Immature natural killer cell (primary cell): ENCODE measurements at regions not wholly inside any gene's neighbourhood (a gene's known extent, or its start where the extent isn't known, plus 50 kb on each side); places are given as distances from the start of the nearest gene placed in this dataset.
A peak's percentile ranks its signal among the peaks of the same experiment; 100 is the strongest.
"Not testable (repeated sequence)": the region's sequence is repeated elsewhere in the genome, so short reads cannot be mapped to it uniquely, and the experiment has no call there.

Experiments used
- DNase-seq, 3 donors: peaks; one replicate each; pipeline ENCODE4 v3.0.0; 2022; ENCODE audit warnings: mixed read lengths in 1 of 3
- H3K27ac Mint-ChIP-seq, 6 donors: one replicate each; pipeline ENCODE4 v1.8.0; 2020; ENCODE audit warnings: mixed read lengths in 6 of 6, mild to moderate bottlenecking in 5 of 6, inconsistent platforms in 4 of 6, moderate library complexity in 3 of 6
- H3K27me3 Mint-ChIP-seq, 3 donors: one replicate each; pipeline ENCODE4 v1.8.0; 2020 to 2021; ENCODE audit warnings: low read depth in 3 of 3, mild to moderate bottlenecking in 3 of 3, mixed read lengths in 3 of 3, moderate library complexity in 3 of 3, inconsistent platforms in 1 of 3
- H3K36me3 Mint-ChIP-seq, 3 donors: one replicate each; pipeline ENCODE4 v1.8.0; 2020; ENCODE audit warnings: mixed read lengths in 3 of 3, inconsistent platforms in 2 of 3, mild to moderate bottlenecking in 2 of 3
- H3K4me1 Mint-ChIP-seq, 2 donors: one replicate each; pipeline ENCODE4 v1.8.0; 2020; ENCODE audit warnings: inconsistent platforms in 2 of 2, mild to moderate bottlenecking in 2 of 2, mixed read lengths in 2 of 2, moderate library complexity in 1 of 2
- H3K4me3 Mint-ChIP-seq, 5 donors: one replicate each; pipeline ENCODE4 v1.8.0; 2020; ENCODE audit warnings: mild to moderate bottlenecking in 5 of 5, mixed read lengths in 5 of 5, inconsistent platforms in 3 of 5, moderate library complexity in 3 of 5
- H3K9me3 Mint-ChIP-seq, 6 donors: one replicate each; pipeline ENCODE4 v1.8.0; 2020; ENCODE audit warnings: mild to moderate bottlenecking in 6 of 6, mixed read lengths in 6 of 6, inconsistent platforms in 4 of 6, moderate library complexity in 3 of 6

GRCh38 chr1:157423764-157424163, 128.6 kb downstream of the FCRL5 start:
- not testable (repeated sequence) for H3K9me3 Mint-ChIP-seq, H3K36me3 Mint-ChIP-seq, H3K27ac Mint-ChIP-seq, H3K4me3 Mint-ChIP-seq, DNase-seq, H3K4me1 Mint-ChIP-seq, H3K27me3 Mint-ChIP-seq

DNA sequence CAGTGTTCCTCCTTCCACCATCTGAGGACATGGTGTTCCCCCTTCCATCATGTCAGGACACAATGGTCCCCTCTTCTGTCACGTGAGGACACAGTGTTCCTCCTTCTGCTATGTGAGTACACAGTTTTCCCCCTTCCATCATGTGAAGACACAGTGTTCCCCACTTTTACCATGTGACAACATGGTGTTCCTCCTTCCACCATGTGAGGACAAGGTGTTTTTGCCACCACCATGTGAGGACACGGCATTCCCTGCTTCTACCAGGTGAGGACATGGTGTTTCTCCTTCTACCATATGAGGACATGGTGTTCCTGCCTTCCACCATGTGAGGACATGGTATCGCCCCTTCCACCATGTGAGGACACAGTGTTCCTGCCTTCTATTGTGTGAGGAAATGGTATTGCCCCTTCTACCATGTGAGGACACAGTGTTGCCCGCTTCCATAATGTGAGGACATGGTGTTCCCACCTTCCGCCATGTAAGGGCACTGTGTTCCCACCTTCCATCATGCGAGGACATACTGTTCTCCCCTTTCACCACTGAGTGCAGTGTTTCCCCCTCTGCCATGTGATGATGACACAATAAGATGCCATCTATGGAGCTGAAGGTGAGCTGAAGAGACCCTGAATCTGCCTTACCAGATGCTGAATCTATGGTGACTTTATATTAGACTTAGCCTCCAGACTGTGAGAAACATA, 132.3 kb downstream of the FCRL5 start:
- no peaks in the 10 kb centered on the region for H3K9me3 Mint-ChIP-seq
- peaks cover 0 to 30% (median 25%) of the 10 kb centered on the region in 3 donors for H3K36me3 Mint-ChIP-seq
- H3K27ac Mint-ChIP-seq = no peak overlapping the region
- no peak for DNase-seq
- peaks cover 4 to 13% (median 7%) of the 10 kb centered on the region in 3 donors for H3K27me3 Mint-ChIP-seq
- H3K4me3 Mint-ChIP-seq = no peak overlapping the region
- H3K4me1 Mint-ChIP-seq = peaks cover 0 to 7% of the 10 kb centered on the region in 2 donors

DNA sequence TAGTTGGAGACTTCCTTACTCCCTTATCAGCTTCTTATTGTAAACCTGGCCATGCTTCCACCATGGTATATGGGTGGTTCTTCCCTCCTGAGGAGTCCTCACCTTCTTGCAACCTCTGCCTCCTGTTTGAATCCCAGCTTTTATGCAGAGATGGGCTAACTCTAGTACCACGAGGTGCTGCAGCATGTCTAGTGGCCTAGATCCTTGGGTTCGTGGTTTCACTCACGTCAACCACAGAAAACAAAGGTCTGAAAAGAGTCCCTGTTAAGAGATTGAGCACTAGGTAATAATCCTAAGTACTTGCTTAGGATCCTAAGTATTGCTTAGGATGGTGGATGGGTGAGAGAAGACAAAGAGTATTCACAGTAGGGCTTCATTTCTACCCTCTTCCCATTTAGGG, 133.7 kb downstream of the FCRL5 start:
- peak; percentile 12 to 18 (median 18) for DNase-seq
- no peaks in the 10 kb centered on the region for H3K9me3 Mint-ChIP-seq
- peaks cover 0 to 7% of the 10 kb centered on the region in 2 donors for H3K4me1 Mint-ChIP-seq
- H3K27me3 Mint-ChIP-seq = peaks cover 4 to 15% (median 5%) of the 10 kb centered on the region in 3 donors
- no peak overlapping the region for H3K27ac Mint-ChIP-seq
- H3K36me3 Mint-ChIP-seq = peaks cover 0 to 32% (median 27%) of the 10 kb centered on the region in 3 donors
- peak overlapping the region in 1 of 5 donors; percentile 31 for H3K4me3 Mint-ChIP-seq

- Mint-ChIP-seq H3K9me3 (no peaks in the 10 kb centered on the region), H3K4me3 (no peak overlapping the region), H3K36me3 (peaks cover 0 to 32% (median 27%) of the 10 kb centered on the region in 3 donors), H3K4me1 (peaks cover 0 to 7% of the 10 kb centered on the region in 2 donors), H3K27ac (no peak overlapping the region), H3K27me3 (peaks cover 4 to 15% (median 7%) of the 10 kb centered on the region in 3 donors)
- no peak for DNase-seq
Observed at GRCh38 chr1:157418231-157418630, 134.1 kb downstream of the FCRL5 start.

- Mint-ChIP-seq H3K9me3 (no peaks in the 10 kb centered on the region), H3K36me3 (peaks cover 0 to 32% (median 27%) of the 10 kb centered on the region in 3 donors), H3K4me1 (peaks cover 22 to 24% of the 10 kb centered on the region in 2 donors), H3K27me3 (peaks cover 6 to 17% (median 7%) of the 10 kb centered on the region in 3 donors), H3K4me3 (no peak overlapping the region), H3K27ac (no peak overlapping the region)
- no peak for DNase-seq
Observed at GRCh38 chr1:157415661-157416060, 136.7 kb downstream of the FCRL5 start.

DNA sequence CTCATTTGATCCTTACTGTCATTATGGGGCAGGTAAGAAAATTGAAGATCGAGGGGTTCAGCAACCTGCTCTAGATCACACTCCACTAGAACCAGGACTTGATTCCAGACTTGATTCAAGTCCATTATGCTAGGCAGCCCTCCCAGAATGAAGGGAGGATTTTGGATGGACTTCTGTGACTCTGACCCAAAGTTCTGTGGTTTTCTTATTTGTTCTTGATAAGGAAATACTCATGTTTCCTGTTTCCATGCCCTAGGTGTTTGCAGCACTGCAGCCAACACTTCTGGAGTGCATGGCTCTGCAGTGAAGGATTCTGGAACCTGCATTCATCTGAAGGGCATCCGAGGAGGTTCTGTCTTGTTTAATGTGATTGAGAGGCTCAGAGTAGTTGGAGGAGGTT, 140.0 kb downstream of the FCRL5 start:
- Mint-ChIP-seq H3K4me3 (peak overlapping the region in 1 of 5 donors; percentile 2), H3K27ac (peak overlapping the region in 1 of 6 donors; percentile 23), H3K36me3 (peaks cover 0 to 23% (median 18%) of the 10 kb centered on the region in 3 donors), H3K9me3 (no peaks in the 10 kb centered on the region), H3K4me1 (peaks cover 44 to 50% of the 10 kb centered on the region in 2 donors), H3K27me3 (peaks cover 6 to 9% (median 9%) of the 10 kb centered on the region in 3 donors)
- DNase-seq = no peak

DNA sequence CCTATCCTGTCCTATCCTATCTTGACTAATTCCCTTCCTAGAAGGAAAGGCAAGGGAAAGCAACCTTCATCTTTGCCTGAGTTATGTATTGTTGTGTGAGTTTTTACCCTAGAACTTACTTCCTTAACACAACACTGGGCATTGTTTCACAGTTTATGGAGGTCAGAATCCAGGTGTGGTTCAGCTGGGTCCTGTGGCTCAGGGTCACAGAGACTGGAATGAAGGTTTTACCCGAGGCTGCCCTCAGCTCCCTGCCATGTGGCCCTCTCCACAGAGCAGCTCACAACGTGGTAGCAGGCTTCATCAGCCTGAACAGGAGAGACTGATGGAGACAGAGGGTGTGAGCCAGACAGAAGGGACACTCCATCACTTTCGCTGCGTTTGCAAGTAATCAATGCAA, 140.5 kb downstream of the FCRL5 start:
- no peak for DNase-seq
- Mint-ChIP-seq H3K36me3 (peaks cover 0 to 17% (median 13%) of the 10 kb centered on the region in 3 donors), H3K4me3 (no peak overlapping the region), H3K27me3 (peaks cover 6 to 9% (median 7%) of the 10 kb centered on the region in 3 donors), H3K27ac (no peak overlapping the region), H3K9me3 (no peaks in the 10 kb centered on the region), H3K4me1 (peaks cover 49 to 50% of the 10 kb centered on the region in 2 donors)

- Mint-ChIP-seq H3K4me1 (peaks cover 49 to 50% of the 10 kb centered on the region in 2 donors), H3K9me3 (no peaks in the 10 kb centered on the region), H3K4me3 (no peak overlapping the region), H3K36me3 (peaks cover 0 to 10% (median 6%) of the 10 kb centered on the region in 3 donors), H3K27ac (peak overlapping the region in 2 of 6 donors; percentile 18 to 32), H3K27me3 (peaks cover 5 to 7% (median 7%) of the 10 kb centered on the region in 3 donors)
- DNase-seq = no peak
Observed at GRCh38 chr1:157411064-157411463, 141.3 kb downstream of the FCRL5 start.

- Mint-ChIP-seq H3K36me3 (peaks cover 0 to 5% (median 2%) of the 10 kb centered on the region in 3 donors), H3K27ac (peak overlapping the region in 1 of 6 donors; percentile 14), H3K27me3 (peaks cover 5 to 6% (median 5%) of the 10 kb centered on the region in 3 donors), H3K4me1 (peaks cover 49 to 50% of the 10 kb centered on the region in 2 donors), H3K9me3 (no peaks in the 10 kb centered on the region), H3K4me3 (no peak overlapping the region)
- DNase-seq = no peak
Observed at GRCh38 chr1:157410457-157410856, 141.9 kb downstream of the FCRL5 start.

DNA sequence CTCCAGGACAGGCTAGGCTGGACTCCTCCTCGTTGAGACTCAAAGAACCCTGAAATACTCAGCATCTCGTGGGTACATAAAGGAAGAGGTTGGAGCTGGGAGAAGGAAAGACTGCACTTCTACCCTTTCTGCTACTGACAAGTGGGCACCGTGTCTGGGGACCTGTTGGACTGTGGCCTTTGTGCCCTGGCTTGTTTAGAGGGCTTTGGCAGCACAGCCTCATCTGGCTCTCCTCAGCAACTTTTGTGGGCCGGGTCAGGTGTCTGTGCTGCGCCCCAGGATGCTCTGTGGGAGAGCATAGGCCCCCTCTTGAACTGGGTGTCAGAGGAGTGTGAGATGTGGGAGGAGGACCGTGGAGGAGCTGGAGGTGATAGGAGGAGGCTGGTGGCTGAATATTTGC, 142.4 kb downstream of the FCRL5 start:
- Mint-ChIP-seq H3K9me3 (no peaks in the 10 kb centered on the region), H3K27ac (peak overlapping the region in 1 of 6 donors; percentile 42), H3K27me3 (peaks cover 5 to 7% (median 5%) of the 10 kb centered on the region in 3 donors), H3K36me3 (peaks cover 0 to 2% (median 2%) of the 10 kb centered on the region in 3 donors), H3K4me1 (peaks cover 53 to 54% of the 10 kb centered on the region in 2 donors), H3K4me3 (no peak overlapping the region)
- DNase-seq = no peak

GRCh38 chr1:157407917-157408525, 144.3 kb downstream of the FCRL5 start:
- H3K27ac Mint-ChIP-seq = peak overlapping the region in 2 of 6 donors; percentile 12 to 28
- no peaks in the 10 kb centered on the region for H3K9me3 Mint-ChIP-seq
- peaks cover 4 to 7% (median 4%) of the 10 kb centered on the region in 3 donors for H3K27me3 Mint-ChIP-seq
- H3K4me3 Mint-ChIP-seq = no peak overlapping the region
- DNase-seq = no peak
- peaks cover 72 to 73% of the 10 kb centered on the region in 2 donors for H3K4me1 Mint-ChIP-seq
- H3K36me3 Mint-ChIP-seq = no peaks in the 10 kb centered on the region

GRCh38 chr1:157407367-157407766, 144.9 kb downstream of the FCRL5 start:
- H3K4me1 Mint-ChIP-seq = peaks cover 75% of the 10 kb centered on the region in 2 donors
- no peak for DNase-seq
- H3K27me3 Mint-ChIP-seq = peaks cover 4 to 7% (median 4%) of the 10 kb centered on the region in 3 donors
- peak overlapping the region in 2 of 6 donors; percentile 11 to 36 for H3K27ac Mint-ChIP-seq
- no peaks in the 10 kb centered on the region for H3K36me3 Mint-ChIP-seq
- H3K9me3 Mint-ChIP-seq = no peaks in the 10 kb centered on the region
- H3K4me3 Mint-ChIP-seq = no peak overlapping the region

DNA sequence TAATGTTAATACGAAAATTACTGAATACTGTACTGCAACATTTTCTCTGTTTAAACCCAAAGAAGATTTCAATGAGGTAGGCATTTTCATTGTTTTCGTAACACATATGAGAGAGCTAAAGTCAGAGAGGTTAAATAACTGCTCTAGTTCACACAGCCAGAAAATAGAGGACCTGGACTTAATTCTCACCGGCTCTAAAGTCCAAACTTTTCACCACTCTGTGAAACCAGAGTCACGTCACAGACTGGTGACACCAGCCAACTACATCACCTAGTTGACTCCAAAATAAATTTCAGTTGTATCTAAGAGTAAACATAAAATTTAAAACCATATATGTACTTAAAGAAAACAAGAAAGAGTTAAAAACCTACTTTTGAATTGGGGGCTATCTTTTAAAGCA, 146.7 kb downstream of the FCRL5 start:
- Mint-ChIP-seq H3K9me3 (no peaks in the 10 kb centered on the region), H3K27me3 (peaks cover 3 to 5% (median 4%) of the 10 kb centered on the region in 3 donors), H3K4me3 (no peak overlapping the region), H3K36me3 (no peaks in the 10 kb centered on the region), H3K4me1 (peaks cover 75 to 77% of the 10 kb centered on the region in 2 donors), H3K27ac (no peak overlapping the region)
- no peak for DNase-seq

DNA sequence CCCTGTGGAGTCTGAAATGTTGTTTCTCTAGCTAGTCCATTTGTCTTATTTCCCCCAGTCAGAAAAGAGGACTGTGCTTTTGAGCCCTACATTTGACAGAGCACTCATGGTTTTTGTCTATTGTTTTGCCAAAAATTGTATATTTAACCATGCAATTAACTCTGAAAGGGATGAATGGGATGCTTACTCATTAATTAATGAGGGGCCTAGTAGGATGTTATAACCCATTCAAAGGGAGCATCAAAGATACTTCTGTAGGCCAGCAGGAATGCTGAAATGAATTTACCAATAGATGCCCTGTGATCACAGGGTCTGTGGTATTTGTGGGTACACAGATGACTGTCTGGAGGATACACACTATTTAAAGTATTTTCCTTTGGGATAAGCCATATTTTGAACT, 147.7 kb downstream of the FCRL5 start:
- Mint-ChIP-seq H3K9me3 (no peaks in the 10 kb centered on the region), H3K27ac (peak overlapping the region; percentile 88 to 98 (median 92)), H3K36me3 (no peaks in the 10 kb centered on the region), H3K4me1 (peaks cover 75 to 78% of the 10 kb centered on the region in 2 donors), H3K4me3 (peak overlapping the region; percentile 67 to 88 (median 81)), H3K27me3 (peaks cover 1 to 7% (median 4%) of the 10 kb centered on the region in 3 donors)
- DNase-seq = no peak
